ENCODE measurements at regions not wholly inside any gene's neighbourhood (a gene's known extent, or its start where the extent isn't known, plus 50 kb on each side); places are given as distances from the start of the nearest gene placed in this dataset.

- ChIA-PET CTCF (no interaction called here), POLR2A (no interaction called here)
- no peak for TF ChIP-seq CTCF (IDR thresholded peaks at IDR 0.05; ENCODE audit: insufficient read depth in 1 of 2, low read depth in 1 of 2, low read length in 1 of 2, severe bottlenecking in 1 of 2, unreplicated experiment in 1 of 2)
- Histone ChIP-seq H3K9me3 (no peaks in the 10 kb centered on the region), H3K36me3 (ENCODE audit: control insufficient read depth, insufficient read depth, low read length) (no peaks in the 10 kb centered on the region), H3K4me1 (no peaks in the 10 kb centered on the region), H3K4me3 (ENCODE audit: low read depth, low read length) (no peak overlapping the region), H3K27me3 (replicated peaks; ENCODE audit: control insufficient read depth, insufficient read depth, low read length) (no peaks in the 10 kb centered on the region)
- BruUV-seq (replicated peaks) = no TSS peak
- no peak overlapping the region for H3K27ac Mint-ChIP-seq (ENCODE audit: unreplicated experiment)
- no peak overlapping the region for H3K4me3 Mint-ChIP-seq (ENCODE audit: unreplicated experiment)
- intact Hi-C loops (cut with micrococcal nuclease; ENCODE audit: unreplicated experiment) = no loop called here
- H3K9me3 Mint-ChIP-seq (ENCODE audit: unreplicated experiment) = no peaks in the 10 kb centered on the region
- H3K4me1 Mint-ChIP-seq (ENCODE audit: low read depth, unreplicated experiment) = no peaks in the 10 kb centered on the region
- DNase-seq = no peak
- no peaks in the 10 kb centered on the region for H3K27me3 Mint-ChIP-seq (ENCODE audit: insufficient read depth, unreplicated experiment)
- H3K36me3 Mint-ChIP-seq (ENCODE audit: insufficient read depth, unreplicated experiment) = no peaks in the 10 kb centered on the region
Measured at GRCh38 chr12:19054035-19054434, 75.5 kb upstream of the PLEKHA5 start.

GRCh38 chr12:19055589-19055988, 73.9 kb upstream of the PLEKHA5 start:
- no peaks in the 10 kb centered on the region for H3K9me3 ChIP-seq
- no peak overlapping the region for H3K4me3 ChIP-seq (ENCODE audit: low read depth, low read length)
- no peak for TF ChIP-seq CTCF (IDR thresholded peaks at IDR 0.05; ENCODE audit: insufficient read depth in 1 of 2, low read depth in 1 of 2, low read length in 1 of 2, severe bottlenecking in 1 of 2, unreplicated experiment in 1 of 2)
- H3K36me3 Mint-ChIP-seq (ENCODE audit: insufficient read depth, unreplicated experiment) = no peaks in the 10 kb centered on the region
- no peaks in the 10 kb centered on the region for H3K27me3 Mint-ChIP-seq (ENCODE audit: insufficient read depth, unreplicated experiment)
- H3K27ac Mint-ChIP-seq (ENCODE audit: unreplicated experiment) = no peak overlapping the region
- intact Hi-C loops (cut with micrococcal nuclease; ENCODE audit: unreplicated experiment) = no loop called here
- CTCF ChIA-PET = no interaction called here
- no peaks in the 10 kb centered on the region for H3K27me3 ChIP-seq (replicated peaks; ENCODE audit: control insufficient read depth, insufficient read depth, low read length)
- H3K4me3 Mint-ChIP-seq (ENCODE audit: unreplicated experiment) = no peak overlapping the region
- no TSS peak for BruUV-seq (replicated peaks)
- no peaks in the 10 kb centered on the region for H3K4me1 Mint-ChIP-seq (ENCODE audit: low read depth, unreplicated experiment)
- DNase-seq = no peak
- H3K36me3 ChIP-seq (ENCODE audit: control insufficient read depth, insufficient read depth, low read length) = no peaks in the 10 kb centered on the region
- H3K9me3 Mint-ChIP-seq (ENCODE audit: unreplicated experiment) = no peaks in the 10 kb centered on the region
- POLR2A ChIA-PET = no interaction called here
- H3K4me1 ChIP-seq = no peaks in the 10 kb centered on the region

GRCh38 chr12:19058235-19059021, 71.1 kb upstream of the PLEKHA5 start:
- Mint-ChIP-seq H3K27me3 (ENCODE audit: insufficient read depth, unreplicated experiment) (no peaks in the 10 kb centered on the region), H3K4me3 (ENCODE audit: unreplicated experiment) (no peak overlapping the region), H3K36me3 (ENCODE audit: insufficient read depth, unreplicated experiment) (no peaks in the 10 kb centered on the region), H3K27ac (ENCODE audit: unreplicated experiment) (no peak overlapping the region), H3K4me1 (ENCODE audit: low read depth, unreplicated experiment) (no peaks in the 10 kb centered on the region), H3K9me3 (ENCODE audit: unreplicated experiment) (no peaks in the 10 kb centered on the region)
- no peak overlapping the region for H3K4me3 ChIP-seq (ENCODE audit: low read depth, low read length)
- no peaks in the 10 kb centered on the region for H3K27me3 ChIP-seq (replicated peaks; ENCODE audit: control insufficient read depth, insufficient read depth, low read length)
- TF ChIP-seq CTCF (IDR thresholded peaks at IDR 0.05; ENCODE audit: insufficient read depth in 1 of 2, low read depth in 1 of 2, low read length in 1 of 2, severe bottlenecking in 1 of 2, unreplicated experiment in 1 of 2) = no peak
- no peaks in the 10 kb centered on the region for H3K4me1 ChIP-seq
- DNase-seq = no peak
- ChIA-PET CTCF (no interaction called here), POLR2A (no interaction called here)
- no peaks in the 10 kb centered on the region for H3K36me3 ChIP-seq (ENCODE audit: control insufficient read depth, insufficient read depth, low read length)
- no TSS peak for BruUV-seq (replicated peaks)
- no peaks in the 10 kb centered on the region for H3K9me3 ChIP-seq
- intact Hi-C loops (cut with micrococcal nuclease; ENCODE audit: unreplicated experiment) = no loop called here
